CD1c-positive myeloid dendritic cell (primary cell): ENCODE measurements at regions not wholly inside any gene's neighbourhood (a gene's known extent, or its start where the extent isn't known, plus 50 kb on each side); places are given as distances from the start of the nearest gene placed in this dataset.

Experiments used
- DNase-seq: peaks from one replicate; pipeline ENCODE4 v3.0.0-alpha.2; 2016; ENCODE audit errors: extremely low spot score

GRCh38 chr18:46344416-46345180 lies 240.4 kb downstream of the HAUS1 start:
- no peak for DNase-seq

DNA sequence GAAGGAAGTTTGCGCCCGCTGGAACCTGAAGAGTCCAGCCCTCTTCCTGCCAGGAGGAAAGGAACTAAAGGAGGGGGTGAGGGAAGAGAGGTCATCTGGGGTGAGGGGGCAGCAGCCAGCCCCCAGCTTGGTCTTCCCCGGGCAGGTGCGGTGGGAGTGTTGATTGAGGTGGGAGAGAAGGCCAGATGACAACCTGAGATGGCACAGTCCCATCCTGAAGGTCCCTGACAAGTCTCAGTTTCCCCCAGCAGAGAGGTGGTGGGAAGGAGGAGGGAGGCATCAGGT lies 240.9 kb downstream of the HAUS1 start:
- no peak for DNase-seq

GRCh38 chr18:46346213-46346612 lies 242.0 kb downstream of the HAUS1 start:
- DNase-seq, result no peak

DNA sequence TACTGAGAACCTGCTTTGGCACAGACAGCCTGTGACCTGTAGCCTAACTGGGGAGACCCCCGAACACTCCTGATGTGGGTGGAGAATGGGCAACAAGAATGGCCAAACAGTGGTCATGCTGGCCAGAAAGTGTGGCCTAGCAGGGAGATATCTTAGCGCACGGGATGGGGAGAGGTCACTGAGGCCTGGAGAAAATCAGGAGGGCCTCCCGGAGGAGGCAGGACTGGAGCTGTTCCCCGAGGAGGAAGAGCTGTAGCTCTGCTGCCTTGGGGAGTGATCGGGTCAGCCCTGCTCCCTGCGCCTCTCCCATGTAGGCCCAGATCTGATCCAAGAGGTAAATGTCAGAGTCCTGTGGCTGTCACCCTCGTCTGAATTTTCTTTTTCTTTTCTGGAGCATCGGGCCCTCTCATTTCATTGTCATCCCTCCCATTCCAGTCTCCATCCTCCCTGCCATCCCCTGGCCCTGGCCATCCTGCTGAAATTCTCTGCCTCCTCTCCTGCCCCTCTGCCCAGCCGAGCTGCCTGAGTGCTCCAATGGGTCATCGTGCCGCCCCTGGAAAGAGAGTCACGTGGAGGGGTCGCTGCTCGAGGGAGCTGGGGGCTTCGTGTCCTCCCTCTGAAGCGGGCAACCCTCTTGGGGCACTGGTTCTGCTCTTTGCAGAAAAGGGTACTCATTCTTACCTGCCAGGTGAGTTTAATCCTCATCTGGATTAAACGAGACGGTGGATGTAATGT lies 242.9 kb downstream of the HAUS1 start:
- DNase-seq, result no peak

DNA sequence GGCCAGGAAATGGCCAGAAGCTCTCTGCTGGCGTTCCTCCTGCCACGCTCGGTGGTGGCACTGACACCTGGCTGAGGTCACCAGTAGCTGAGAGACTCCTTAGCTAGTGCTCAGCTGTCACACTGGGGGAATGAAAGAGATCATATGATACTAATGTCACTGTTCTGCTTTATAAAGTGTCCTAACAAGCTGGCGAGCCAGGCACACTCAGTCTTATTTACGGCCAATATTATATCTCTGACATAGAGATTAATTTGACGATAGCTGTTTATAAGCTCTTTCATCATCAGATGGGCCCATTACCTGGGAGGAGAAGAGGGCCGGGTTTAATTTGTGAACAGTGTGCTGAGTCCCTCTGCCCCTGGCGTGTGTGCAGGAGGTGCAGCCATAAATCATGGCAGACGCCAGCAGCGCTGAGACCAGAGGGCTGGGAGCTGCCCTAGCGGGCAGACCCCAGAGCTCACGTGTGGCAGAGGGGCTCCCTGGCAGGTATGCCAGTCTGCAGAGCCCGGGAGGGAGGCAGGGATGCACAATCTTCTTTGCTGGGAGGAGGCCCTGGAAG lies 246.5 kb downstream of the HAUS1 start:
- DNase-seq, result no peak

DNA sequence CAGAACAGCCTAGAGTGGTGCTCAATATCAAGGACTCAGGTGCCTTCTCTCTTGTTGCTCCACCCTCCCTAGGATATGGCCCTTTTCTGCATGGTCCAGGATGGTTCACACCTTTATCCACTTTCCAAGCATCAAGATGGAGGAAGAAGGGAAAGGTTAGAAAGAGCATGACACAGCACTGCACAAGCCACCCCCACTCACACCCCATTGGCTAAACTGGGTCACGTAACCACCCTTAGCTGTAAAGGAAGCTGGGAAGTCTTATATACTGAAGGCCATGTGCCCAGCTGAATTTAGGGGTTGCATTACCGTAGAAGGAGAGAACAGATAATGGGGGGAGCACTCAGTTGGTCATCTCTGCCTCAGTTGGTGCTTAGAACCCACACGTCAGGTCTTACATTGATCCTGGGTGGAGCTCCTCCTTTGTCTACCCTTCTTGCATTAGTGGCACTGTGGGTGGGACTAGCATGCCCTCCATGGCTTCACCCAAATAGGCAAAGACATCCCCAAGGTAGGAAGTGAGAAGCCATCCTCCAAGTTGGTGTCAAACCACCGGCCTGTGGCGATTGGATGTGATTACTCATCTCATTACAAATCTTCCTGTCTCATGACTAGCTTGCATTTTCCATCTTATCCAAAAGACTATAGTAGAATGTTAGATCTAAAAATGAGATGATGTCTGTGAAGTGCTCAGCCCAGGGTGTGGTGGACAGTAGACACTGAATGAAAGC lies 248.5 kb downstream of the HAUS1 start:
- no peak for DNase-seq

GRCh38 chr18:46353460-46353859 lies 249.3 kb downstream of the HAUS1 start:
- DNase-seq, result no peak

DNA sequence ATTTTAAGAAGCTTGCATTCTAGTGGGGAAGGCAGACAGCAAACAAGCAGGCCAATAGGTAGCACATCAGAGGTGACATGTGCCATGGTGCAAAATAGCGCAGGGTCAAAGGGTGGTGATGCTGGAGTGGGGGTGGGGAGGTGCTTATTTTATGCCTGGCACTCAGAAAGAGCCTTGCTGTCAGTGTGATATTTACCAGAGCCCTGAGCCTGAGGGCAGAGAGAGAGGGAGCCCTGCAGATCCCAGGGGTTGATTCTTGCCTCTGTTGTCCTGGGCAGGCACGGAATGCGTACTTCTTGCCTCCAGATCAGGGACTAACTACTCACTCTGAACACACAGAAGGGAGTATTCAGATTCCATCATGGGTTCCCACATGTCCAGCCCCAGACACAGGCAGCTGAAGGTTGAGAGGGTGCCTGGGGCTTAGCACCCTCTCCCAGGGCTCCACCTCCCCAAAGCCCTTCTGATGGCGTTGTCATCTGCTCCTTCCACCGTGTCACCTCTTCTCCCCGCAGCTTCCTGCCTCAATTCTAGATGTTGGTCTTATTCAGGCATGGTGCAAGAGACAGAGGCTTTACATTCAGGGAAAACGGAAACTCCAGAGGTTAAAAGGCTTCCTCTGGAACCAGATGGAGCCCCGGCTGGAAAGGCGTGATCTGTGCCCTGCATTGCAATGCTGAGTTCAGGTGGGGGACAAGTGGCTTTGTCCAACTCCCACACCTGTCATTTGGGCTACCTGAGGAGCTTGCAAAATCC lies 252.3 kb downstream of the HAUS1 start:
- no peak for DNase-seq

DNA sequence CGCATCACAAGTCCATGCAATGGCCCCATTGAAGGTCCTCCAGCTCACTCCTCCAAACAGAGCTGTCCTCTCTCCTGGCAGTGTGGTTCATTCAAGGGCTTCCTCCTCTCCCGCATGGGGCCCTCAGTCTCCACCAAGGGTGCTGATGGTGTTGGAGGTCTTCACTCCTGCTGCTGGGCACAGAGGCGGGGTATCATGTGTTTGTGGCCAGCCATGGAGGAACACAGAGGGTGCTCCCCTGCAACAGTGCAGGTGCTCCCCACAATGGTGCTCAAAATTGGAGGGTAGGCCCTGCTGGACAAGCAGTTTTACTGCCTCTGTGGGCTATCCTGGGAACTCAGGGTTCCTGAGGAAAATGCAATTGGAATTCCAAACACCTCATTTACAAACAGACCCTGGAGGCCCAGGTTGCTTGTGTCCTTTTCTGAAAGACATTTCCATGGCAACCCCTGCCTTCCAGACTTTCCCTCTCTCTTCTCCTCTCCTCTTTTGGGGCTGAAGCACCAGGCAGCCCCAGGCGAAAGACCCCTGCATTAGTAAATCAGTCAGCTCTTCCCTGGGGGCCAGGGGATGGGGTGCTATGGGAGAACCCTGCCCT lies 256.0 kb downstream of the HAUS1 start:
- no peak for DNase-seq

- DNase-seq, result no peak
Measured at GRCh38 chr18:46360866-46361265, 256.7 kb downstream of the HAUS1 start.

GRCh38 chr18:46362533-46362932 lies 258.3 kb downstream of the HAUS1 start:
- no peak for DNase-seq

DNA sequence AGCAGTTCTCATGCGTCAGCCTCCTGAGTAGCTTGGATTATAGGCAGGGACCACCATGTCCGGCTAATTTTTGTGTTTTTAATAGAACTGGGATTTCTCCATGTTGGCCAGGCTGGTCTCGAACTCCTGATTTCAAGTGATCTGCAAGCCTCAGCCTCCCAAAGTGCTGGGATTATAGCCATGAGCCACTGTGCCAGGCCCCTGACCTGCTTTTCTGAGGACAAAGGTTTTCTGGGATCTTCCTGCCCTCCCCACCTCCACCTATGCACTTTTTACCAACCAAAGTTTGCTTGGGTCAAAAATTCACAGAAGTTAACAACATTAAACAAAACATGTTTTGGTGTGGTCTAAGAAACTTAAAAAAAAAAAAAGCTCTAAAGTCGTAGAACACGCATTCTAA lies 259.9 kb downstream of the HAUS1 start:
- no peak for DNase-seq

DNA sequence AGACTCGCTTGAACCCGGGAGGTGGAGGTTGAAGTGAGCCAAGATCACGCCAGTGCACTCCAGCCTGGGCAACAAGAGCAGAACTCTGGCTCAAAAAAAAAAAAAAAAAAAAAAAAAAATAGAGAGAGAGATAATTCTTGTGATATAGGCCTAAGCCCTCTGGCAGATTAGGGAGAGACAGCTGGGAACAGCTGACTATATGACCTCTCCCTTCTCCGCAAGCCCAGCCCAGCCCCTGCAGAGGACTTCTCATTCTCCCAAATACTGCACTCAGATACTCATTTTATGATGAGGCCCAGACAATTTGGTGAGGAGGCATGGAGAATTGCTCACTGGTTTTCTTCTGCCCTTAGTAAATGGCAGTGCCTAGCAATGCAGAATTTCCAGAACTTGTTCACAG lies 262.0 kb downstream of the HAUS1 start:
- no peak for DNase-seq

GRCh38 chr18:46366751-46367376 lies 262.7 kb downstream of the HAUS1 start:
- no peak for DNase-seq

- DNase-seq, result no peak
Measured at GRCh38 chr18:46369323-46369722, 265.1 kb downstream of the HAUS1 start.

GRCh38 chr18:46370898-46371297 lies 266.7 kb downstream of the HAUS1 start:
- no peak for DNase-seq

DNA sequence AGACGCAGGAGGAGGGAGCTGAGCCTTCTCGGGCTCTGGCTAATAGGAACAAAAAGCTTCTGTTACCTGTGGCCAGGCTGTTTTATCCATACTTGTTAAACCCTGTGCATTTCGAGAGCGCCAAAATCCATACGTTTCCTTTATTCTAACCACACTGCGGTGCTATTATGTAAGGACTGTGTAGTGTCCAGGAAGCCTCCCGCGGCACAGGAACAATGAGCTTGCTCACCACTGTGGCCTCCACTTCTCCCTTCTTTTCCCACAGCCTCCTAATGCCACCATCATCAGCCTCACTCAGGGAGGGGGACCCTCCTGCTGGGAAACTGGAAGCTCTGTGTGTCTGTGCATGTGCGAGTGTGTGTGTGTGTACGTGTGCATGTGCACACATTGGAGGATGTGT lies 268.5 kb downstream of the HAUS1 start:
- DNase-seq, result no peak

DNA sequence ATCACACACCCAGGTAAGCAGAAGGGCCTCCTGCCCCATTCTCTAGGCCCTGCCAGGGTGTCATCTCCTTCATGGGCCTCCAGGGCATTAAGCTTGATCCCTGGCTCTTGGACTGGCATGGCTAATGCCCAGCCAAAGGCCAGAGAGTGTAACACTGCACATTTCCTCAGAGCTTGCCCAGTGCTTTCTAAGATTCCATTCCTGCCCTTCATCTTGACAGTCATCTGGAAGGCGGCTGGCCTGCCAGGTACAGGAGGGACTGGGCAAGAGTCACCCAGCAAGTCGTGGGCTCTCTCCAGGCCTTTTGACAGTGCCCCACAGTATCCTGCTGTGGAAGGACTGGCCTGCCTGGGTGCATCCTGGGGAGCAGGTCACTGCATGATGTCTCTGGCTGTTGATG lies 268.9 kb downstream of the HAUS1 start:
- no peak for DNase-seq

- no peak for DNase-seq
Measured at GRCh38 chr18:46373791-46374190, 269.6 kb downstream of the HAUS1 start.

- no peak for DNase-seq
Measured at GRCh38 chr18:46374850-46375249, 270.7 kb downstream of the HAUS1 start.

DNA sequence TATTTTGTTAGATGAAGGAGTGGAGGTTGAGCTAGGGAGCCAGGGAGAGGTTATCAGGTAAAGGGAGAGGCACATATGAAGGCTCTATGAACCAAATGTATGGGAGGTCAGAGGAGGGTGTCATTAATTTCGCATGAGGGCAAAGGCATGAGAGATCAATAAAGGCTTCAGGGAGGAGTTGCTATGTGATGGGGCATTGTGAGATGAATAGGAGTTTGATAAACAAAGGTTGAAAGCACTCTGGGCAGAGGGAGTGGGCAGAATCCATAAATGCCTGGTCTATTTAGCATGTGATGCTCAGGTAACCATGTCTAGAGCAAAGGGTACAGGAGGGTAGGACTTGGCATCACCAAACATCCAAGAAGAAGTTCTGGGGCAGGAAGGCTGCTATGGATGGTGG lies 273.4 kb downstream of the HAUS1 start:
- no peak for DNase-seq
